ENCODE measurements at regions not wholly inside any gene's neighbourhood (a gene's known extent, or its start where the extent isn't known, plus 50 kb on each side); places are given as distances from the start of the nearest gene placed in this dataset.

- intact Hi-C loops (cut with micrococcal nuclease; ENCODE audit: unreplicated experiment) (loop anchor here (10.0 kb wide), 1 partner anchor 51 kb away; no protein-coding TSS in a partner anchor), in situ Hi-C loops (cut with HindIII; ENCODE audit: low pct_unique_long_range_greater_than_20kb, low sequenced_read_pairs) (no loop called here)
- no peak overlapping the region for H3K27ac ChIP-seq (ENCODE audit: low read length)
- ChIA-PET CTCF (no interaction called here), POLR2A (no interaction called here)
- no peaks in the 10 kb centered on the region for H3K36me3 ChIP-seq (ENCODE audit: control insufficient read depth, insufficient read depth, low read length)
- BruUV-seq (replicated peaks): no TSS peak
- no peaks in the 10 kb centered on the region for H3K4me1 ChIP-seq (ENCODE audit: control insufficient read depth, insufficient read depth, low read length)
- no peak for TF ChIP-seq SIN3A (IDR thresholded peaks at IDR 0.05; ENCODE audit: borderline replicate concordance, insufficient read depth, low read depth, low read length)
- TF ChIP-seq POLR2AphosphoS5 (IDR thresholded peaks at IDR 0.05; ENCODE audit: low read depth, low read length): no peak
- TF ChIP-seq CTCF (IDR thresholded peaks at IDR 0.05): no peak
- TF ChIP-seq REST (IDR thresholded peaks at IDR 0.05; ENCODE audit: insufficient read depth in 1 of 2, low read depth in 2 of 2, low read length in 1 of 2): no peak
- TF ChIP-seq TCF7L2 (IDR thresholded peaks at IDR 0.05; ENCODE audit: low read depth, low read length): no peak
- ATAC-seq (no peak), DNase-seq (ENCODE audit: low read depth, low spot score) (no peak)
- no peaks in the 10 kb centered on the region for H3K9me3 ChIP-seq (ENCODE audit: control insufficient read depth, insufficient read depth, low read depth, low read length)
- H3K4me3 ChIP-seq (ENCODE audit: low read depth in 2 of 2, low read length in 2 of 2): no peak overlapping the region
- H3K27me3 ChIP-seq (ENCODE audit: control insufficient read depth, insufficient read depth, low read length): no peaks in the 10 kb centered on the region
These were observed 140.9 kb upstream of the CHORDC1 start for GRCh38 chr11:90363739-90364138.

GRCh38 chr11:90355200-90355599 is 132.4 kb upstream of the CHORDC1 start:
- no peak for TF ChIP-seq POLR2AphosphoS5 (IDR thresholded peaks at IDR 0.05; ENCODE audit: low read depth, low read length)
- TF ChIP-seq CTCF (IDR thresholded peaks at IDR 0.05): no peak
- TF ChIP-seq TCF7L2 (IDR thresholded peaks at IDR 0.05; ENCODE audit: low read depth, low read length): no peak
- no peak for TF ChIP-seq SIN3A (IDR thresholded peaks at IDR 0.05; ENCODE audit: borderline replicate concordance, insufficient read depth, low read depth, low read length)
- TF ChIP-seq REST (IDR thresholded peaks at IDR 0.05; ENCODE audit: insufficient read depth in 1 of 2, low read depth in 2 of 2, low read length in 1 of 2): no peak
- DNase-seq (ENCODE audit: low read depth, low spot score) (no peak), ATAC-seq (no peak)
- no TSS peak for BruUV-seq (replicated peaks)
- Histone ChIP-seq H3K9me3 (ENCODE audit: control insufficient read depth, insufficient read depth, low read depth, low read length) (no peaks in the 10 kb centered on the region), H3K4me3 (ENCODE audit: low read depth in 2 of 2, low read length in 2 of 2) (no peak overlapping the region), H3K4me1 (ENCODE audit: control insufficient read depth, insufficient read depth, low read length) (no peaks in the 10 kb centered on the region), H3K27ac (ENCODE audit: low read length) (no peak overlapping the region), H3K27me3 (ENCODE audit: control insufficient read depth, insufficient read depth, low read length) (no peaks in the 10 kb centered on the region), H3K36me3 (ENCODE audit: control insufficient read depth, insufficient read depth, low read length) (no peaks in the 10 kb centered on the region)
- ChIA-PET POLR2A (no interaction called here), CTCF (no interaction called here)
- in situ Hi-C loops (cut with HindIII; ENCODE audit: low pct_unique_long_range_greater_than_20kb, low sequenced_read_pairs) (no loop called here), intact Hi-C loops (cut with micrococcal nuclease; ENCODE audit: unreplicated experiment) (no loop called here)
